Endothelial cell of umbilical vein (primary cell): ENCODE measurements at regions not wholly inside any gene's neighbourhood (a gene's known extent, or its start where the extent isn't known, plus 50 kb on each side); places are given as distances from the start of the nearest gene placed in this dataset.

Experiments used
- BruUV-seq: library from RNA; stranded (reverse); fragments of 400-500 nt; replicated peaks from 2 replicates; lab custom pipeline; 2021; lab: Mats Ljungman, UMichigan
- CTCF ChIA-PET: fragments of 300-600, 350-600 bp; sonication (Branson Sonifier 250); formaldehyde crosslinking; loops from one replicate; lab custom pipeline; 2021; ENCODE audit warnings: antibody characterized with exemption, inconsistent platforms; lab: Charles Lee
- POLR2A ChIA-PET: fragments of 300-600, 350-600 bp; sonication (Branson Sonifier 250); formaldehyde crosslinking; loops from one replicate; lab custom pipeline; 2021; ENCODE audit warnings: antibody characterized with exemption, inconsistent platforms; lab: Charles Lee
- DNase-seq: peaks from one replicate; pipeline ENCODE4 v3.0.0-alpha.2; 2011; ENCODE audit warnings: low read depth, low spot score
- FAIRE-seq: peaks from 2 replicates; lab custom pipeline; 2011; peaks lifted over from hg19 to GRCh38; lab: Jason Lieb, UNC
- H2AFZ ChIP-seq: 2 replicates; pipeline ENCODE4 v1.6.0; 2012; ENCODE audit warnings: low read depth, low read length, control low read depth, inconsistent platforms
- H3K27ac ChIP-seq: 2 replicates; pipeline ENCODE4 v1.5.1; 2011; ENCODE audit warnings: low read depth, mild to moderate bottlenecking, control low read depth, low read length, moderate library complexity; ENCODE audit not compliant: insufficient read depth
- H3K27me3 ChIP-seq, 2 experiments: 2 replicates each; pipeline versions ENCODE4 v1.6.0 to v1.6.1; 2011; ENCODE audit warnings: low read length in 2 of 2, mixed read lengths in 1 of 2; ENCODE audit not compliant: control insufficient read depth in 2 of 2, insufficient read depth in 2 of 2
- H3K36me3 ChIP-seq, 2 experiments: 2 replicates in 1 of 2; 3 replicates in 1 of 2; pipeline ENCODE4 v1.5.1; 2011; ENCODE audit warnings: low read length in 2 of 2, mild to moderate bottlenecking in 1 of 2, moderate library complexity in 1 of 2; ENCODE audit not compliant: control insufficient read depth in 2 of 2, insufficient read depth in 2 of 2; ENCODE audit errors: extremely low read depth in 1 of 2
- H3K4me1 ChIP-seq: 3 replicates; pipeline ENCODE4 v1.5.1; 2011; ENCODE audit warnings: mild to moderate bottlenecking, low read length; ENCODE audit not compliant: control insufficient read depth, insufficient read depth; ENCODE audit errors: extremely low read depth
- H3K4me2 ChIP-seq: 2 replicates; pipeline ENCODE4 v1.6.1; 2011; ENCODE audit warnings: low read length, control low read depth, mixed read lengths; ENCODE audit not compliant: insufficient read depth
- H3K4me3 ChIP-seq, 3 experiments: fragments of 200-600 bp in 1 of 3; sonication (generic), shearing (Covaris generic) in 1 of 3; replicated peaks in 1 of 3; 2 replicates each; pipeline ENCODE4 v1.5.1; 2011 to 2016; ENCODE audit warnings: control low read depth in 3 of 3, low read length in 3 of 3, mild to moderate bottlenecking in 2 of 3, inconsistent platforms in 1 of 3, low read depth in 1 of 3, moderate library complexity in 1 of 3; ENCODE audit not compliant: insufficient read depth in 1 of 3
- H3K79me2 ChIP-seq: 2 replicates; pipeline ENCODE4 v1.6.0; 2012; ENCODE audit warnings: low read length, inconsistent platforms; ENCODE audit not compliant: control insufficient read depth, insufficient read depth
- H3K9ac ChIP-seq: replicated peaks from 2 replicates; pipeline ENCODE3; 2011; ENCODE audit warnings: low read length, control low read depth; ENCODE audit not compliant: insufficient read depth; ENCODE audit errors: extremely low read depth
- H3K9me1 ChIP-seq: replicated peaks from 3 replicates; pipeline ENCODE4 v1.6.0; 2011; ENCODE audit warnings: mild to moderate bottlenecking, low read length; ENCODE audit not compliant: control insufficient read depth, insufficient read depth; ENCODE audit errors: extremely low read depth
- H3K9me3 ChIP-seq: replicated peaks from 2 replicates; pipeline ENCODE4 v1.5.1; 2012; ENCODE audit warnings: low read length, inconsistent platforms; ENCODE audit not compliant: control insufficient read depth, insufficient read depth
- H4K20me1 ChIP-seq: replicated peaks from 2 replicates; pipeline ENCODE3; 2011; ENCODE audit warnings: mild to moderate bottlenecking, low read length; ENCODE audit not compliant: control insufficient read depth, insufficient read depth; ENCODE audit errors: extremely low read depth
- CTCF ChIP-seq, 2 donors: IDR thresholded peaks; 1 replicate in 1 of 2; 2 replicates in 1 of 2; pipeline ENCODE4 v1.5.1; 2011; ENCODE audit warnings: low read length in 2 of 2, mild to moderate bottlenecking in 2 of 2, moderate library complexity in 2 of 2, control low read depth in 1 of 2, inconsistent platforms in 1 of 2, low read depth in 1 of 2; ENCODE audit not compliant: insufficient read depth in 1 of 2; ENCODE audit errors: extremely low read depth in 1 of 2
- EZH2 ChIP-seq: IDR thresholded peaks from 2 replicates; pipeline ENCODE4 v1.6.1; 2012; ENCODE audit warnings: borderline replicate concordance, low read depth, mild to moderate bottlenecking, moderate library complexity, low read length, inconsistent platforms; ENCODE audit not compliant: severe bottlenecking
- FOS ChIP-seq: IDR thresholded peaks from 2 replicates; pipeline ENCODE4 v1.6.1; 2011; ENCODE audit warnings: mild to moderate bottlenecking, low read length, moderate library complexity, borderline replicate concordance; ENCODE audit not compliant: insufficient read depth
- GATA2 ChIP-seq: IDR thresholded peaks from 2 replicates; pipeline ENCODE4 v1.7.0; 2011; ENCODE audit warnings: low read depth, mild to moderate bottlenecking, moderate library complexity, mixed read lengths, low read length; ENCODE audit not compliant: insufficient read length, insufficient read depth
- JUN ChIP-seq: IDR thresholded peaks from 2 replicates; pipeline ENCODE4 v1.6.1; 2011; ENCODE audit warnings: borderline replicate concordance, low read depth; ENCODE audit not compliant: insufficient read length, insufficient read depth
- MAX ChIP-seq: IDR thresholded peaks from 2 replicates; pipeline ENCODE4 v1.6.1; 2011; ENCODE audit not compliant: insufficient read depth, insufficient read length
- MYC ChIP-seq: IDR thresholded peaks from one replicate; pipeline ENCODE4 v1.6.1; 2011; ENCODE audit warnings: mild to moderate bottlenecking, low read depth, low read length
- POLR2A ChIP-seq: IDR thresholded peaks from 2 replicates; pipeline ENCODE4 v1.6.1; 2012; ENCODE audit warnings: low read depth, mild to moderate bottlenecking, control low read depth, low read length
- POLR2AphosphoS5 ChIP-seq: IDR thresholded peaks from 2 replicates; pipeline ENCODE4 v1.6.1; 2012; ENCODE audit warnings: low read depth, mild to moderate bottlenecking, control low read depth, low read length, moderate library complexity; ENCODE audit not compliant: insufficient read depth
- dilution Hi-C: fragments of 300-500 bp; cut with MboI; formaldehyde crosslinking; loops from one replicate; pipeline ENCODE4 v1.15.0; 2019; ENCODE audit warnings: low sequenced_read_pairs; ENCODE audit not compliant: extremely low pct_ligation_motif_present
- intact Hi-C: fragments of 100-400 bp; cut with micrococcal nuclease; formaldehyde crosslinking; loops from one replicate; pipeline ENCODE4 v1.10.0; 2022

GRCh38 chr7:124390301-124390700 lies 357.4 kb upstream of the TMEM229A start:
- dilution Hi-C loops (no loop called here), intact Hi-C loops (no loop called here)
- Histone ChIP-seq H3K4me3 (no peak overlapping the region), H3K36me3 (no peaks in the 10 kb centered on the region), H3K9me1 (no peaks in the 10 kb centered on the region), H3K27me3 (no peaks in the 10 kb centered on the region), H3K4me2 (no peak overlapping the region), H3K4me1 (no peaks in the 10 kb centered on the region), H3K79me2 (no peaks in the 10 kb centered on the region), H4K20me1 (no peaks in the 10 kb centered on the region), H3K9ac (no peak overlapping the region), H3K27ac (no peak overlapping the region), H2AFZ (no peak overlapping the region), H3K9me3 (no peaks in the 10 kb centered on the region)
- no peak for TF ChIP-seq MAX
- TF ChIP-seq FOS: no peak
- no peak for TF ChIP-seq JUN
- TF ChIP-seq GATA2: no peak
- TF ChIP-seq POLR2A: no peak
- no peak for TF ChIP-seq EZH2
- TF ChIP-seq POLR2AphosphoS5: no peak
- no peak for TF ChIP-seq MYC
- TF ChIP-seq CTCF (IDR thresholded peaks at IDR 0.05; ENCODE audit: extremely low read depth in 1 of 2, insufficient read depth in 1 of 2, low read depth in 1 of 2, low read length in 2 of 2): no peak
- FAIRE-seq (no peak), DNase-seq (no peak)
- BruUV-seq: no TSS peak
- CTCF ChIA-PET: no interaction called here
- POLR2A ChIA-PET: no interaction called here
